ENCODE measurements at regions not wholly inside any gene's neighbourhood (a gene's known extent, or its start where the extent isn't known, plus 50 kb on each side); places are given as distances from the start of the nearest gene placed in this dataset.

- dilution Hi-C loops (cut with MboI; ENCODE audit: extremely low pct_ligation_motif_present, low sequenced_read_pairs): no loop called here
- no peak overlapping the region for H3K4me2 ChIP-seq (ENCODE audit: insufficient read depth, low read length)
- H3K9me1 ChIP-seq (replicated peaks; ENCODE audit: control insufficient read depth, extremely low read depth, insufficient read depth, low read length): no peaks in the 10 kb centered on the region
- H3K27ac ChIP-seq (ENCODE audit: insufficient read depth, low read depth, low read length): no peak overlapping the region
- H4K20me1 ChIP-seq (replicated peaks; ENCODE audit: control insufficient read depth, extremely low read depth, insufficient read depth, low read length): no peaks in the 10 kb centered on the region
- ChIA-PET POLR2A (no interaction called here), CTCF (no interaction called here)
- TF ChIP-seq CTCF (IDR thresholded peaks at IDR 0.05; ENCODE audit: extremely low read depth in 1 of 2, insufficient read depth in 1 of 2, low read depth in 1 of 2, low read length in 2 of 2): no peak
- no peak for TF ChIP-seq POLR2AphosphoS5 (IDR thresholded peaks at IDR 0.05; ENCODE audit: insufficient read depth, low read depth, low read length)
- no peak for TF ChIP-seq GATA2 (IDR thresholded peaks at IDR 0.05; ENCODE audit: insufficient read depth, insufficient read length, low read depth, low read length)
- no peak for TF ChIP-seq POLR2A (IDR thresholded peaks at IDR 0.05; ENCODE audit: low read depth, low read length)
- no peak for TF ChIP-seq MAX (IDR thresholded peaks at IDR 0.05; ENCODE audit: insufficient read depth, insufficient read length)
- no peaks in the 10 kb centered on the region for H3K9me3 ChIP-seq (replicated peaks; ENCODE audit: control insufficient read depth, insufficient read depth, low read length)
- H3K27me3 ChIP-seq (ENCODE audit: control insufficient read depth in 2 of 2, insufficient read depth in 2 of 2, low read length in 2 of 2): no peaks in the 10 kb centered on the region
- no peak overlapping the region for H2AFZ ChIP-seq (ENCODE audit: low read depth, low read length)
- H3K4me3 ChIP-seq (replicated peaks in 1 of 3; ENCODE audit: insufficient read depth in 1 of 3, low read depth in 1 of 3, low read length in 3 of 3): no peak overlapping the region
- FAIRE-seq (no peak), DNase-seq (ENCODE audit: low read depth, low spot score) (no peak)
- no TSS peak for BruUV-seq (replicated peaks)
- no peaks in the 10 kb centered on the region for H3K36me3 ChIP-seq (ENCODE audit: control insufficient read depth in 2 of 2, extremely low read depth in 1 of 2, insufficient read depth in 2 of 2, low read length in 2 of 2)
- H3K4me1 ChIP-seq (ENCODE audit: control insufficient read depth, extremely low read depth, insufficient read depth, low read length): no peaks in the 10 kb centered on the region
- no peak overlapping the region for H3K9ac ChIP-seq (replicated peaks; ENCODE audit: extremely low read depth, insufficient read depth, low read length)
- no peaks in the 10 kb centered on the region for H3K79me2 ChIP-seq (ENCODE audit: control insufficient read depth, insufficient read depth, low read length)
- intact Hi-C loops (cut with micrococcal nuclease): no loop called here
These were observed 344.1 kb upstream of the TRAM1L1 start for GRCh38 chr4:117429506-117429905.

- H3K4me2 ChIP-seq (ENCODE audit: insufficient read depth, low read length): no peak overlapping the region
- no peaks in the 10 kb centered on the region for H3K9me1 ChIP-seq (replicated peaks; ENCODE audit: control insufficient read depth, extremely low read depth, insufficient read depth, low read length)
- H3K4me3 ChIP-seq (replicated peaks in 1 of 3; ENCODE audit: insufficient read depth in 1 of 3, low read depth in 1 of 3, low read length in 3 of 3): no peak overlapping the region
- H4K20me1 ChIP-seq (replicated peaks; ENCODE audit: control insufficient read depth, extremely low read depth, insufficient read depth, low read length): no peaks in the 10 kb centered on the region
- H3K36me3 ChIP-seq (ENCODE audit: control insufficient read depth in 2 of 2, extremely low read depth in 1 of 2, insufficient read depth in 2 of 2, low read length in 2 of 2): no peaks in the 10 kb centered on the region
- DNase-seq (ENCODE audit: low read depth, low spot score) (no peak), FAIRE-seq (no peak)
- H3K79me2 ChIP-seq (ENCODE audit: control insufficient read depth, insufficient read depth, low read length): no peaks in the 10 kb centered on the region
- CTCF ChIA-PET: no interaction called here
- dilution Hi-C loops (cut with MboI; ENCODE audit: extremely low pct_ligation_motif_present, low sequenced_read_pairs) (no loop called here), intact Hi-C loops (cut with micrococcal nuclease) (no loop called here)
- BruUV-seq (replicated peaks): no TSS peak
- no peaks in the 10 kb centered on the region for H3K9me3 ChIP-seq (replicated peaks; ENCODE audit: control insufficient read depth, insufficient read depth, low read length)
- H2AFZ ChIP-seq (ENCODE audit: low read depth, low read length): no peak overlapping the region
- H3K27me3 ChIP-seq (ENCODE audit: control insufficient read depth in 2 of 2, insufficient read depth in 2 of 2, low read length in 2 of 2): no peaks in the 10 kb centered on the region
- no peak overlapping the region for H3K9ac ChIP-seq (replicated peaks; ENCODE audit: extremely low read depth, insufficient read depth, low read length)
- POLR2A ChIA-PET: no interaction called here
- no peak for TF ChIP-seq POLR2A (IDR thresholded peaks at IDR 0.05; ENCODE audit: low read depth, low read length)
- TF ChIP-seq MYC (IDR thresholded peaks at IDR 0.05; ENCODE audit: low read depth, low read length): no peak
- no peak for TF ChIP-seq JUN (IDR thresholded peaks at IDR 0.05; ENCODE audit: borderline replicate concordance, insufficient read depth, insufficient read length, low read depth)
- no peak for TF ChIP-seq EZH2 (IDR thresholded peaks at IDR 0.05; ENCODE audit: borderline replicate concordance, low read depth, low read length, severe bottlenecking)
- no peak for TF ChIP-seq MAX (IDR thresholded peaks at IDR 0.05; ENCODE audit: insufficient read depth, insufficient read length)
- no peak for TF ChIP-seq CTCF (IDR thresholded peaks at IDR 0.05; ENCODE audit: extremely low read depth in 1 of 2, insufficient read depth in 1 of 2, low read depth in 1 of 2, low read length in 2 of 2)
- TF ChIP-seq GATA2 (IDR thresholded peaks at IDR 0.05; ENCODE audit: insufficient read depth, insufficient read length, low read depth, low read length): no peak
- no peak overlapping the region for H3K27ac ChIP-seq (ENCODE audit: insufficient read depth, low read depth, low read length)
- no peaks in the 10 kb centered on the region for H3K4me1 ChIP-seq (ENCODE audit: control insufficient read depth, extremely low read depth, insufficient read depth, low read length)
These were observed 349.0 kb upstream of the TRAM1L1 start for GRCh38 chr4:117434424-117434823.
